Ramos (cell line): ENCODE measurements at regions not wholly inside any gene's neighbourhood (a gene's known extent, or its start where the extent isn't known, plus 50 kb on each side); places are given as distances from the start of the nearest gene placed in this dataset.

ENCODE experiments used
- in situ Hi-C: fragments of 300-500 bp; cut with MboI; formaldehyde crosslinking; loops from one replicate; pipeline ENCODE4 v1.14.3; 2022; ENCODE audit warnings: low sequenced_read_pairs; ENCODE audit not compliant: unreplicated experiment

DNA sequence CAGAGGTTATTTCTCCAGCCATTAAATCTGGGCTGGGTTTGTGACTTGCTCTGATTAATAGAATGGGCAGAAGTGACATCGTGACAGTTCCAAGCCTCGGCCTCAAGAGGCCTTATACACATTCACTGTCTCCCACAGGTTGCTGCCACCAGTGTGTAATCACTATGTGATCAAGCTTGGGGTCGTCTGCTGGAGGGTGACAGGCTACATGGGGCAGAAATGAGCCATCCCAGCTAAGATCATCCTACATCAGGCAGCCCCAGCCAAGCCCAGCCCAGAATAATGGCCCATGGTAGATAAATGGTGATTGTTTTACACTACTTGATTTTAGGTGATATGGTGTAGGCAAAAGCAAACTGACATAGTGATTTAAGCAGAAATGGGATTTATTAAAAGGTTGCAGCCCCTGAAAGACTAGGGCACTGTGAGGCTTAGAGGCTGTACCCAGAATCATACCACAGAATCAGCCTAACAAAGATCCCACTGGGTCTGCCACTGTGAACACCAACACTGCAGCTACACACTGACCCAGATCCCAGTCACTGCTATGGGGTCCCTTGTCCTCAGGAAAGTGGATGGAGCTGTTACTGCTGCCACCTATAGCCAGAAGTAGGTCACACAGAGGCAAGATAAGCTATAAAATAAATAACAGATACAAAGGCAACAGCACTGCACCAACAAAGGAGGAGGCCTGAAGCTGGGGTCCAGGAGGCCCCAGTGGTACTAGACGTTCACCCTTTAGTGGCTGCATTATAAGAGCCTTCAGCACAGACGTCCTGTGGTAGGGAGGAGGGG is 159.6 kb upstream of the RBPJ start:
- in situ Hi-C loops, result no loop called here

DNA sequence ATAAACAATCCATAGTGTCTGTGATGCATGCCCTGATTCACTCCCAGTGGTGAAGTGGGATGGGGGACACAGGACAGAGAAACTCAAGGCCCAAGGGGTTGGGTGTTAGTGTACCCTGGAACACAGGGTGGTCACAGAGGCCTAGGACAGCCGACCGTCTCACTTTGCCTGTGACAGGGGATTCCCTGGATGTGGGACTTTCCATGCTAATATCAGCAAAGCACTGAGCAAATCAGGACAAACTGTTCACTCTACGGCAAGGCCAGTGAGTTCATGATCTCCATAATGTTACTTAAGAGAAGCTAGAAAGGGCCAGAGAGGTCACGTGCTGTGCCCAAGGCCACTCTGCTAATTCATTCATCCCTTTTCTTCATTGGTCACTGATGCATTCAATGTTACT is 158.7 kb upstream of the RBPJ start:
- in situ Hi-C loops, result no loop called here

DNA sequence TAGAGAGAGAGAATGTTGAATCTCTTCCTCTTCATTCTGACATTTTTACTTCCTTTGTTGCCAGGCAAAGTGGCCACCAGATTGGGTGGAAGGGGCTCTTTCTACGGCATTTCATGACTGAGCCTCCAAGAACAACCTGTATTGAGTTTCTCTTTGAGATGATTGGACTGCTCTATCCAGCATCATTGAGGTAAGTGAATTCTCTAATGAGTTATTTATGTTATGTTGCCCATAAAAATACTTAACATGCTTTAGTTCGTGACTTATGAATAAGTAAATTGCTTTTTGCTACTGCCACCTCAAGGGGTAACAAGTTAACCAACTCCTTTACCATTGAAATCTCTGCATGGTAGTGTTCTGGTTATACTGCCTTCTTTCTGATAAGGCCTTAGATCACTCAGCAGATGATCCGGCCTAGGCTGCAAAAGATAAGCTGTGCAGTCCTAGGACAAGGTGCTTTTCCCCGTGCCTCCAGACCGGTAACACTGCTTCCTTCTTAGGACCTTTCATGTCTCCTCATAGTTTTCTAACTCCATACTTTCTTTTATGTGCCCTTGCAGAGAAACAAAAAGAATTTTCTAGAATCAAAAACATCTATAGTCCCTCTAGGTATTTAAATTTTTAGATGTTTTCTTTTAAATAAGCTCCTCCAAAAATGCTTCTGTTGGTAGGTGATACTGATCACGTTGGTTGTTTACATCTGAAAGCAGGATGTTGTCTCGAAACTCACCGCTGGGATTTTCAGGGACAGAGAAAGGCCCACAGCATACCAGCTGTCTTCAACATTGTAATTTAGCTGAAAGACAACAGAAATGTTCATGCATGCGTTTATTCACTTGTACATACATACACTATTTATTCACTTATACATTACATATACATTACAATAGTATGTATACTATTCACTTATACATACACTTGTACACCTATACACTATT is 157.1 kb upstream of the RBPJ start:
- in situ Hi-C loops, result no loop called here

DNA sequence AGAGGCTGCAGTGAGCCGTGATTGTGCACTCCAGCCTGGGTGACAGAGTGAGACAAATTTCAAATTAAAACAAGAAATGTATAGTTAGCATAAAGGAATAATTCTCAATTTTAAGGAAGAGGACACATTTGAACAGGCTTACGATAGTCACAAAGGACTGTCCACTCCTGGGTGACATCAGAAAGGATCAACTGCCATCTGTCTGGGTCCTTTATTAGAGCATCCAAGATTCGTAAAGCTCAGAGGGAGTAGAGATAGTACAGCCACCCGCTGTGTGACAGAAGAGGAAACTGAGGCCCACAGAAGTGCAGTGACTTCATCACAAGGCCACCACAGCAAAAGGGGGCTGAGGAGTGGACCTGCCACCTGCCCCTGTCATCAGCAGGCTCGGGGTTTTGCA is 149.3 kb upstream of the RBPJ start:
- in situ Hi-C loops, result no loop called here

DNA sequence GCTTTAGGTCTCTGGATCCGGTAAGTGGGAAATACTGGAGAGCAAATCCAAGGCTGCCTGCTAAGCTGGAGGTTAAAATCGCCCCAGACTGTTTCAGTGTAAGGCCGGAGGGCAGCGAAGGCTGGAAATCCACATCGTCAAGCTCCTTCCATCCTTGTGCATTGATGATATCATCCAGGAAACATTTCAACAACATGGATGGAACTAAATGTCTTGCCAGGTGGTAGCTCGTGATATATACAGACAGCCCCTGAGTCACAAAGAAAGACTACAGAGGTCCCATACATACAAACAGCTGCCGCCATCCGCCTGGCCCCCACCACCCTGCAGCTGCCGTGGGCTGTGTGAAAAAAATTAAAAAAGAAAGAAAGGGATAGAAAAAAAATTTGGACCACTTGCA is 148.9 kb upstream of the RBPJ start:
- in situ Hi-C loops, result no loop called here

DNA sequence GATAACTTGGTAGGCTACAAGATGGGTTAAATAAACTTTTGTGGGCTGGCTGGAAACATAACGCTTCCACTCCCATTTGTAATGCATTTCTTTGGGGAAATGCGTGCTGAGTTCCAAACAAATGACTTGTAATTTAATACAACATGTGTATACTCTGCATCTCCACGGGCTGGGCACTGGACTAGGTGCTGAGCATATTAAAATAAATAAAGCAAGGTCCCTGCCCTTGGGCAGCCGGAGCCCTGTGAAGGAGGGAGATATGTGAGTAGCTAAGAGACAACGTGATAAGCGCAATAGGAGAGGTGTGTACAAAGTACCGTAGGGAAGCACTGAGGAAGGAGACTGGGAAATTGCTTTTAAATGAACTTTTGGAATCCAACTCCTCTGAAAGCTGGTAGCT is 147.2 kb upstream of the RBPJ start:
- in situ Hi-C loops, result no loop called here

DNA sequence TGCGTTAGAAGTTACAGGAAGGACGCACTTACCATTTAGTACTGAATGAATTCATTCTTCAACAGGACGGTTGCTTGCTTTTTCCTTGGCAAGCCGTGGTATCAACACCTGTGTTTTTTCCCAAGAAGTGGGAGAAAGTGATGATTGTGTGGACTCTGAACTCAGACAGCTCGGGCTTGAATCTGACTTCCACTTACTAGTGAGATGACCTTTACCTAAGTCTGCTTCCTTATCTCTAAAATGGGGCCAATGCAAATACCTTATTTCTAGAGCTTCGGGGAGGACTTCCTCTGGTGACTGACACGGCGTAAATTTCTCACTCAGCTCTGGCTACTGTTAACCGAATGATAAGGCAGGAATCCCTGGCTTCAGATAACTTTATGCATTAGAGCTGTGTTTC is 146.8 kb upstream of the RBPJ start:
- in situ Hi-C loops, result no loop called here

DNA sequence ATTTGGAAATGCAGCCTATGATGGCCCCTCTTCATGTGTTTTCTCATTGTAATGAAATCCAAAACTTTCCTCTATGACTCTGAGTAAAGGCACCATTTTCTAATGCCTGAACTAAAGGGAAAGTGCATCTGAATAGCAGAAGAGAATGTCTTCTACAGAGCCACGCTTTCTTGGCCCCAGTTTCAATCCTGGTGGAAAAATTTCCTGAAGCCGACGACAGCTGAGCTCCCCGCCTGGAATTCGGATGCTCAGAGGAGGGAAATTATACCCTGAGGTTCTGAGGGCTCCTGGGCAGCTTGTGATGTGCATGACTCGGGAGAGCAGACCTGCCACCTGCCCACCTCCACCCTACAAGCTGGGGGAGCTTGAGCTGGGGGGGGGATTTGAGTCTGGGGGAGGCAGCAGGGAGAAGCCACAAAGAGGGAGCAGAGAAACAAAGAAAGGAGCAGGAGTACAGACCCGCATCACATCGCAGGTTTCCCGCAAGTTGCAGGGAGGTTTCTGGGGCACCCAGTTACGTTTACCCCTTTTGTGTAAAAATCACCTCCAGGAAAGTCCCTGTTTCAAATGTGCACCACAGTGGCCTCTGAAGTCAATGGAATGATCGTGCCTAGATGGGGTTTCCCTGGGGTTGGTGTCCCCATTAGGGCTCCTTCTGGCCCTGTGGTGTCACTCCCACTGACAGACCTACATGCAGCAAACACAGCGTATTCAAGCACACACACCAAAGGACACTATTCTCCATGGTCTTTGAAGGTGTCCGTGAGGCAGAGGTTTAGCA is 145.6 kb upstream of the RBPJ start:
- in situ Hi-C loops, result no loop called here

DNA sequence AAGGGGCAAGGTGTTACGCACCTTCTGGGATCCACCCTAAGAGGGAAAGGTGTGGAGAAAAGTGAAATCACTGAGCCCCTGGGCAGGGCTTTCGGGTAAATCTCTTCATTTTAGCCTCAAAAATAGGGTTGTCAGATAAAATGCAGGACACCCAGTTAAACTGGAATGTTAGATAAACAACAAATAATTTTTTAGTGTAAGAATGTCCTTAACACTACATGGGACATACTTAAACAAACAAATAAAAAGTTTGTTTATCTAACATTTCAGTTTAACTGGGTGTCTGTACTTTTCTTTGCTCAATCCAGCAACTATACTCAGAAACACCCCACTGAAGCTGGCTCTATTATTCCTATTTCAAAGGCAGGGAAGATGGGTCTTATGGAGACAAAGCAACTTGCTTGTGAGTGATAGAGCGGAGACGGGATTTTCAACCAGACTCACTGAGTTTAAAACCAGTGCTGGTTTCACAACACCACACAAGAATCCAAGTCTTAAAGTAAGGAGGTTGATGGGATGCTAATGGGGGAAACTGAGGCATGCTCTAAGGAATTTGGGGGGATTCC is 144.8 kb upstream of the RBPJ start:
- in situ Hi-C loops, result no loop called here

DNA sequence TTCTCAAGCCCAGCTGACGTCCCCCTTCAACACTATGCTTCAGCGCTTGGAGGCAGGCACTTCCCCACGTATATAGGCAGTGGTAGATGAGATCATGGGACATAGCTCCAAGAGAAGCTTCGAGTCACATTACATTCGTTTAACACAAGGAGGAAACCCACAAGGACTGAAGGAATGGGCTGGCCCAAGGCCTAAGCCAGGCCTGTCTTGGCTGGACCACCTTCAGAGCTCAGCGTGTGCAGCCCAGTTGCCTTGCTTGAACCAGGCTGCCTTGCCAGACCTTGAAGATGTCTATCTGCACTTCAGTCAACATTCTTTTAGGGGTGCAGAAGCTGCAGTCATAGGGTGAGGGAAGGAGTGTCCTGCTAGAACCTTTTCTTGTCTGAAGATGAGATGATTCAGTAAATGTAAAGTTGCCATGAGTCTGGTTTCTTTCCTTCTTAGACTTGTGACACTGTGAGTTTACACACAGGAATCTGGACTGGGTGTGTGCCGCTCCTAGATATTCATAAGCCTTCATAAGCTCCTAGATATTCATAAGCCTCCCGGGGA is 144.1 kb upstream of the RBPJ start:
- in situ Hi-C loops, result no loop called here

DNA sequence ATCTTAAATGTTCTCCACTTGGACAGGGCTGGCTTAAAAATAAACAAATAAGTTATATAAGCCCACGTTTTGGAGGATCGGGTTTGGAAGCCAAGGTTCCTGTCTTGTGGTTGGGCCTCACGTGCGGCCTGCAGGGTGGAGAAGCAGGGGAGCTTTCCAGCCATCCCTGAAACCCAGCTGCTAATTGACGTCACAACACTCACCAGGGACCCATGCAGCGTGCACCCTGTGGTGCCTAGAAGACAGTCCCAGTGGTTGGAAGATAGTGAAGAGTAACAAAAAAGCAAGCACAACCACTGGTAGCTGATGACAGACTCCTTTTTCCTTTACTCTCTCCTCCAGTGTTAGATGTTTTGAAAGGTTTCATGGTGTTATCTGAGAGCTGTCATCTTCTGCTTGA is 142.0 kb upstream of the RBPJ start:
- in situ Hi-C loops, result no loop called here

DNA sequence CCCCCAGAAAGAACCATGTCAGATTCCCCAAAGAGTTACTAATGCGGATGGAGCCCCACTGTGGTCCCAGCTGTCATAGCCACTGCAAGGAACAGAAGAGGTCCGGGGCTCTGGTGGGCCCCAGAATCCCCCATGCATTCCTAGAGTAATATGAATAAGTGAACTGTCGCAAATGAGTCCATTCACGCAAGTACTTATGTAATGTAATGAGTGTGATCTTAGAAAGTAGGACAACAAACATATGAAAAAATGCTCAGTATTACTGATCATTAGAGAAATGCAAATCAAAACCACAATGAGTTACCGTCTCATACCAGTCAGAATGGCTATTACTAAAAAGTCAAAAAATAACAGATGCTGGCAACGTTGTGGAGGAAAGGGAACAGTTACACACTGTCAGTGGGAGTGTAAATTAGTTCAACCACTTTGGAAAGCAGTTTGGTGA is 141.5 kb upstream of the RBPJ start:
- in situ Hi-C loops, result no loop called here

DNA sequence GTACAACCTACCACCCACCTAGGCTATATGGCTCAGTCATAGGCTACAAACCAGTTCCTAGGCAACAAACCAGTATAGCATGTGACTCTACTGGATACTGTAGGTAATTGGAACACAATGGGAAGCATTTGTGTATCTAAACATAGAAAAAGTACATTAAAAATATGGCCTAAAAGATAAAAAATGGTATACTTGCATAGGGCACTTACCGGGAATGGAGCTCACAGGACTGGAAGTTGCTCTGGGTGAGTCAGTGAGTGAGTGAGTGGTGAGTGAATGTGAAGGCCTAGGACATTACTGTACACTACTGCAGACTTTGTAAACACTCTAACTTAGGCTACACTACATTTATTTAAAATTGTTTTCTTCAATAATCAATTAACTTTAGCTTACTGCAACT is 139.2 kb upstream of the RBPJ start:
- in situ Hi-C loops, result no loop called here

DNA sequence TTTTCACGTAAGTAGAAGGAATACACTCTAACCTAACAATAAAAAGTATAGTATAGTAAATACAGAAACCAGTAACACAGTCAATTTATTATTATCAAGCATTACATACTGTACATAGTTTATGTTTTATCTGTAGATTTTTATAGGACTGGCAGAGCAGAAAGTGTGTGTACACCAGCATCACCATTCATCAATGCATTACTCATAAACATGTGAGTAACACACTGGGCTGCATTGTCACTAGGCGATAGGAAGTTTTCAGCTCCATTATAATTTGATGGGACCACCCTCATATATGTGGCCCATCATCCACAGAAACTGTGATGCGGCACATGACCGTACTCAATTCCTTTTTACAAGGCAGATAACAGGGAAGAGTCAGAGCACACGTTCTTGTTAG is 137.8 kb upstream of the RBPJ start:
- in situ Hi-C loops, result no loop called here

DNA sequence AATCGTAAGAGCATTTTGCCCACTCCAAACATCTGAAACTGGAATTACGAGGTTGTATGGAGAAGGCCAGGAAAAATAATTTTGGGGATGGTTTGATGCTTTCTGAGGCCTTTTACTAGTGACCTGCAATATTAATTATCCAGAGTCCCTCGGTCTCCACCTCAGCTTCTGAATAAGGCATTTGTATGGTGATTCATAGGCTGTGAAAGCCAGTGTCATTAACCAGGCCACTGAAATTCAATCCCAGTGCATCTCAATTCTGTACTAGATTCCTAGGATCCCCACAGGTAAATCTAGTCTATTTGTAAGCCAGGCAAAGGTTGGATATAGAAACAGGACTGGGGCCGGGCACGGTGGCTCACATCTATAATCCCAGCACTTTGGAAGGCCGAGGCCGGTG is 135.4 kb upstream of the RBPJ start:
- in situ Hi-C loops, result no loop called here

DNA sequence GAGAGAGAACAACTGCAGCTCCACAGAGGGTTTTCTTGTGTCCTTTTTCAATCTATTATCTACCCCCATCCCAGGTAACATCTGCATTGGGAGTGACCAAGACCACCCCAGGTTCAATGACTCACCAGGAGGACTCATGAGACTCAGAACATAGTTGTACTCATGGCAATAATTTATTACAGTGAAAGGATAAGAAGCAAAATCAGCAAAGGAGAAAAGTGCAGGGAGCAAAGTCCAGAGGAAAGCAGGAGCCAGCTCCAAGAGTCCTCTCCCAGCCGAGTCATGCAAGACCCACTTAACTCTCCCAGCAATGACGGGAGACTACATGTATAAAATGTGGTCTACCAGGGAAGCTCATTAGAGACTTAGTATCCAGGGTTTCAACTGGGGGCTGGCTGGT is 129.5 kb upstream of the RBPJ start:
- in situ Hi-C loops, result no loop called here

DNA sequence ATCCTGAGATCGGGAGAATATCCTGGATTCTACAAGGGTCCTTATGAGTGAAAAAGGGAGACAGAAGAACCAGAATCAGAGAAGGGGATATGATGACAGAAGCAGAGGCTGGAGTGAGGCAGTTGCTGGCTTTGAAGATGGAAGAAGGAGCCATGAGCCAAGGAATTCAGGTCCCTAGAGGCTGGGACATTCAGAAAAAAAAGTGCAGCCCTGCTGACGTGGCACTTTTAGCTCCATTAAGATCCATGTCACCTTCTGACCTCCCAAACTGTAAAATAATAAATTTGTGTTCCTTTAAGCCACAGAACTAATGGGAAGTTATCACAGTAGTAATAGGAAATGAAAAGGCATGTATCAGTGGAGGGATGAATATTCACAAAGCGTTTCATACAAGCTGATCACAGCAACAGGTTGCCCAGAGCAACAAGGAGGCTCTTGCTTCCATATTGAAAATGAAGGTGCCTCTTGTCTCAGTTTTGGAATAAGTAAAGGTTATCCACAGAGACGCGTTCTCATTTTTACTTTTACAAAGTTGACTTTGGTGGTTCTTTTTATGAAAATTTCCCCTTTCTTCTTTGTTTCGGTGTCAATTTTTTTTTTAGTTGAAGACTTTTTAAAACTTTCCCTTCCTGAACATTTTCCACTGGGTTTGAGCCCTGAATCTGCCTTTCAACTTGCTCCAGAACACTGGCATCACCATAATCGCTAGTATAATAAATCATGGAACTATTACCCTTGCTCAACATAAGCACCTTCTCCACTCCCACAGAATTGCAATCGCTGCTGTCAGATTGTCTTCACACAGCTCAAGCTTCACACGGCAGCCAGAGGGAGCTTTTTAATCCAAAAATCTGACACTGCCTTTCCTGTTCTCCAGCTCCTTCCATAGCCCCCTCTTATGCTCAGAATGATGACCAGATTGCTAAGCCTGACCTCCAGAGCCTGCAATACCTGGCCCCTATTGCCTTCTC is 127.6 kb upstream of the RBPJ start:
- in situ Hi-C loops, result no loop called here

DNA sequence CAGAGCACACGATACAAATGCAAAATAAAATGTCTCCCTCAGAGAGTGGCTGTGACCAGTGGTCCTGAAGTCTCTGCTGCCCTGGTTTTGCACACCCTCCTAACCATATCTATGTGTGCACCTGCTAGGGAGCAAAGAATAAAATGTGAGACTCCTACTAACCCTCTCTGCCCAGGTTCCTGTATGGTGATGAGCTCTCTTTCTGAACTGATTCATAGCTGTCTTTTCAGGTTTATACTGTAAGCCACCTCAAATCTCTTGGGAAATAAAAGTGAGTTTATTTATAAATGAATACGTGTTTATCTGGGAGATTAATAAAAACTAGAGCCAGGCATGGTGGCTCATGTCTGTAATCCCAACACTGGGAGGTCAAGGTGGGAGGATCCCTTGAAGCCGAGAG is 126.0 kb upstream of the RBPJ start:
- in situ Hi-C loops, result no loop called here

DNA sequence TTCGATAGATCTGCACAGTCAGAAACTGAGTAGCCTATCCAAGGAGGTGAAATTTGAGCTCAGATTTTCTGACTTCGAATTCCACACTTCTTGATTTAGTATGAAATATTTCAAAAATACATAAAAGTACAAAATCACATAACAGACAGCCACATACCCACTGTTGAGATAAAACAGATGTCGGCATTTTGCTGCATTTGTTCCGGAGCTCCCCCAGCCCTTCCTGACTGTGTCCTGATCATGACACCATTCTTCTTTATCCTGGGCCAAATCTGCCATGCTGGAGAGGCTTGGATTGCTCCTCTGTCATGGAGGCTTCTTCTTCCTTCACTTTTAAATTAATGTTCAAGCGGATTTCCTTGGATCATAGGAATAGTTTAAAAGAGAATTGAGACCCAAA is 124.2 kb upstream of the RBPJ start:
- in situ Hi-C loops, result no loop called here
